ENCODE measurements at regions not wholly inside any gene's neighbourhood (a gene's known extent, or its start where the extent isn't known, plus 50 kb on each side); places are given as distances from the start of the nearest gene placed in this dataset.

DNA sequence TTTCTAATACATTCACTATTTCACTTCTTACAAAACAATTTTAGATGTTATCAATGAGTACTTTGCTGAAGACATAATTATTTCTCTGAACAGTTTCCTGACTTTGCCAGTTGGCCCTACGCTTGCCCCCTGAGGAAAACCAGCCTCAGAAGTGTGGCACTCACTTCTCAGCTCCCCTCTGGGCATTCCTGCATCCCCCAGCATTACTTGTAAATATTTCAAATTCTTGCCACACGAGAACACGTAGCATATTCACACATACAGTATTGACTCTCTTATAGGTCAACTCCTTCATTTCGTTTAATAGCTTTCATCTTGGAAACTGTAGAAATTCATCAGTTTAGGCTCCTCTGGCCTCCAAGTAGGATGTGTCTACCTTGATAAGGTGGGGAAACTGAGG, 65.2 kb downstream of the OTX2 start:
- DNase-seq (ENCODE audit: low read depth, low spot score), result peak; percentile 4

DNA sequence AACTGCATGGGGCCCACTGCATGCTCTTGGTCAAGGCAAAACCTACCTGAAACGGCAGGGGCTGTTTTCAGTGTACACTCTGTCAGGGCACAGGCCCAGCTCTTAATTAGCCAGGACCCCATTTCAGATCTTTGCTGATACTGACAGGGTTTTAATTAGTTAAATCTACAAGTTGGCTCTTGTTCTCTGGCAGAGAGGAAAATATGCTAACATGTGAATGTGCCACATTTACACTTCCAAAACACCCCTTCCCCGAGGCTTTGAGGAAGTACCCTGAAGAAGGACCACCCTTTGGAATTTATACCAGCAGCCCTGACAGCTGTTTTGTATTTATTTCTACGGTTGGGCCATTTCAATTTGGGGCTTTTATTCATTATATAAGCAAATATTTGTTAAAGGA, 66.3 kb downstream of the OTX2 start:
- DNase-seq (ENCODE audit: low read depth, low spot score), result no peak

DNA sequence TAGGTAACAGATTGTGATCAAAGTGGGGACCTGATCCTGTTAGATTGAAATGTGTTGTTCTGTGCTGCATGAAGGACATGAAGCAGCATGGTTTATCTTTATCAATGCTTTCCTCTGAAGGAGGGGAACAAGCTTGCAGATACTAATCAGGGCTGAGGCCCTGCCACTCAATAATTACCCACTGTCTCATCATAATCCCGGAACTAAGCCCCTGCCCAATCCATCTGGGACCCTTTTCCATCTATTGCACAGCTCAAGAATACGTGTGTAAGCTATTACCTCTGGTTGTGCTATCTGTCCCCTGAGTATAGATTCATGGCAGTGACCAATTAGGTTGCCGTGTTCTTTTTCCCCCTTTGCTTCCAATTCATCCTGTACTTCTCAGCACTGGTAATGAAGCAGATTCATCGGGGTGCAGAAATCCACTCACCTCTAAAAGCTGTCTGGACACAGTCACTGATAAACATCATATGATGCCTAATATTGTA, 67.8 kb downstream of the OTX2 start:
- DNase-seq (ENCODE audit: low read depth, low spot score), result no peak

DNA sequence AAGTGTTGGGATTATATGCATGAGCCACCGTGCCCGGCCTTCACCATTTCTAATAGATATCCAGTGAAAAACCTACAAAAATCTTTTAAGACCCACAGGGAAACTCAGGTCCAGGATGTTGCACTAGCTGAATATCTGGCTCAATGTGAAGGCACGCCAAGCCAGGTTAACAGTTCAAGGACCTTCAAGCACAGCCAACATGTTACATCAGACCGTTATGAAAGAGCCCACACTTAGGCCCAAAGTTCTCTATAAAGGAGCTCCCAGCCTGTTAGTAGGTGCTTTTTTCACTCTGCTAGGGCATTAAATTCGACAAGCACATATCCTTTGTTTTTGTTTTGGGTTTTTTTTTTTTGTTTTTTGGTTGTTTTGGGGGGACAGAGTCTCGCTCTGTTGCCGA, 69.0 kb downstream of the OTX2 start:
- DNase-seq (ENCODE audit: low read depth, low spot score), result no peak

DNA sequence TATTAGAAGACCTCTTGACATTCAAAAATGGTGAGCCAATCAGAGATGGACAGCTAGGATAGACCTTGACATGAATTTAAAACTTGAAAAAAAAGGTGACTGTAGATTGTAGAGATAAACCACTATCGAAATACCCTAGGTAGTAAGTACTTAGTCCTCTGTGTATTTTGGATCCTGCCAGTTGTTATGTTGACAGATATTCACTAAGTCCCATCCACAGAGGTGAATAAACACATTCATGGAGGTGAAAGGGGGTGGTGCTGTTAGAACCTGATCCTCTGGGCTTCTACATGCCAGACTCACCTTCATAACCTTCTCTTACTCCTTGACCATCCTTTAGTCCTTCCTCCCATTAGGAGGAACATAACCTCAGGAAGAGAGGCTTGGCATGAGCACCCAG, 72.3 kb downstream of the OTX2 start:
- no peak for DNase-seq (ENCODE audit: low read depth, low spot score)

DNA sequence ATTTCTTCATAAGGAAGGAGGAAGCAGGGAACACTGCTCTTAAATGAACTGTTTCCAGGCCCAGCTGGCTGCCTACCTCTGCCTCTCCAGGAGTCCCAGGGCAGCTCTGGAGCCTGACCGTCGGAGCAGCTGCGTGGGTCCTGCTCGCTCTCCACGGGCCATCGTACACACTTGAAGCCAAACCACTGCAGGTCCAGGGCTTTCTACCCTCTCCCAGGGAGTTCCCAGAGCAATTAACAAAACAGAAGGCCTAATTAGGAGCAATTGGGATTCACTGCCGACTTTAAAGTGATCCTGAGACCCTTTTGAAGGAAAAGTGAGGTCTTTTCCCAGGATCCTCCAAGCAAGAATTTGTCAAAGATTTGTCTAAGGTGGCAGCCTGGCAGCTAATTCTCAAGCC, 76.9 kb downstream of the OTX2 start:
- DNase-seq (ENCODE audit: low read depth, low spot score), result peak; percentile 71

DNA sequence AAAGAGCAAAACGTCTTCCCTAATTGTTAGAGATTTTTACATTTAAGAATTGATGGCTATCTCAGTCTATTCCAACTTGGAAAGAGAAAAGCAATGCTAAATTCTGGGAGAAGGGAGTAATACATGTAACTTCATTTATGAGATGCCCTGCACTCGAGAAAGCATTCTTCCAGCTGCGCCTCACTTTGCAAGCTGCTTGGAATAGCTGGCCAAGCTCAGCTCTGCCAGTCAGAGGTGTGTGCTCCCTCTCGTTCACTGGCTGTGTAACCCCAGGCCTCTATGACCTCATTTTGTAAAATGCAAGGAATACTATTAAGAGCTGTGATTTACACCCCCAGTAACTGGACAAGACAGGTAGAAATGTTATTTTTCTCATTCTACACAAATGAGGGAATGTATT, 79.1 kb downstream of the OTX2 start:
- DNase-seq (ENCODE audit: low read depth, low spot score), result no peak

DNA sequence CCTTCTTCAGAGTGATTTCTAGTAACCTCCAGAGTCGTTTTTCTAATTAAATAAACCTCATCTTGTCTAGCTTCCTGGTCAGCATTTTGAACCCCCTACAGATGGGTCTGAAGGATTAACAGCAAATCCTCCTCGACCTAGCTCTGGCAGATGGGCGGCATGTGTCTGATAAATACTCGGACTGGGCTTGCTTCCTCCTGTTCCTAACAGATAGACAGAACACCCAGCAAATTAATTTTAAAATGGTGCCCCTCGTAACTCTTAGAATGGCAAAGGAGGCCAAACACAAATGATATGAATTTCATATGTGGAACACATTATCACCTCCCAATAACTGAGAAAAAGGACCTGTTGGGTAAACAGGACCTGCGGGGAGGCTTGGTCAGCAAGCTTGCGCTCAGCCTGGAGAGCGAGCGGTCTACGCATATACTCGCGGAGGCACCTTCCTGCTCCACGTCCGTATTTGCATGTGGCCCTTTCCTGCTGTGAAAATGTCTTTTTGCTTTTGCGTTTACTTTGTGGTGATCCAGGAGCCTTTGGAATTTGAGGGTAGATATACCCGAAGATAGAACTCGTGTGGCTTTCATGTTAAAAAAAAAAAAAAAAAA, 79.6 kb downstream of the OTX2 start:
- peak; percentile 37 for DNase-seq (ENCODE audit: low read depth, low spot score)

DNA sequence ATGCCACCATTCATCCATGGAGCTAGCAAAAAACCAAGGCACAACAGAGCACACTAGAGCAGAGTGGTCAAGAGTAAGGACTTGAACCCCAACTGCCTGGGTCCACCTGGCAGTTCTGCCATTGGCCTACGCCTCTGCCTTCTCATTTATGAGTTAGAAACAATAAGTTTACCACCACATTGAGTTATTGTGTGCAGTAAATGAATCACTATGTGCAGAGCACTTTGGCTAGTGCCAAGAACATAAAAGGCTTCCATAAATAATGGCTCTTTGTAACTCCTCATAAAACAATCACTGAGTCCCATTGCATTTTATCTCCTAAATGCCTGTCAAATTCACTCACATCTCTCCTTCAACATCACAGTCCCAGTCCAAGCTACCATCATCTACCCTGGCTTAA, 86.3 kb downstream of the OTX2 start:
- DNase-seq (ENCODE audit: low read depth, low spot score), result no peak

DNA sequence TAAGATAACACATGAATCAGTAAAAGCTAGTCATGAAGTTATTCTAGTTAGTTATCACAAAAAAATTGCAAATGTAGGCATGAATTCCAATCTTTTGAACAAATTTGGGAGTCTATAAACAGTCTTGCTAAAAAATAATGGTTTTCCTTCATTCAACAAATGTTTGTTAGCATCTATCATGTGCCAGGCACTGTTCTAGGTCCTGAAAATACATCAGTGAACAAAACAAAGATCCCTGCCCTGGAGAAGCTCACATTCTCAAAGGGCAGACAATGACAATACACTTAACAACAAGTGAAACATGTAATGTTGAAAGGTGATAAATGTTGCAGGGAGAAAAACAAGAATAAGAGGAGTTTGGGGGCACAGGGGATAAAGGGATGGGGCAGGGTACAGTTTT, 86.9 kb downstream of the OTX2 start:
- no peak for DNase-seq (ENCODE audit: low read depth, low spot score)

DNA sequence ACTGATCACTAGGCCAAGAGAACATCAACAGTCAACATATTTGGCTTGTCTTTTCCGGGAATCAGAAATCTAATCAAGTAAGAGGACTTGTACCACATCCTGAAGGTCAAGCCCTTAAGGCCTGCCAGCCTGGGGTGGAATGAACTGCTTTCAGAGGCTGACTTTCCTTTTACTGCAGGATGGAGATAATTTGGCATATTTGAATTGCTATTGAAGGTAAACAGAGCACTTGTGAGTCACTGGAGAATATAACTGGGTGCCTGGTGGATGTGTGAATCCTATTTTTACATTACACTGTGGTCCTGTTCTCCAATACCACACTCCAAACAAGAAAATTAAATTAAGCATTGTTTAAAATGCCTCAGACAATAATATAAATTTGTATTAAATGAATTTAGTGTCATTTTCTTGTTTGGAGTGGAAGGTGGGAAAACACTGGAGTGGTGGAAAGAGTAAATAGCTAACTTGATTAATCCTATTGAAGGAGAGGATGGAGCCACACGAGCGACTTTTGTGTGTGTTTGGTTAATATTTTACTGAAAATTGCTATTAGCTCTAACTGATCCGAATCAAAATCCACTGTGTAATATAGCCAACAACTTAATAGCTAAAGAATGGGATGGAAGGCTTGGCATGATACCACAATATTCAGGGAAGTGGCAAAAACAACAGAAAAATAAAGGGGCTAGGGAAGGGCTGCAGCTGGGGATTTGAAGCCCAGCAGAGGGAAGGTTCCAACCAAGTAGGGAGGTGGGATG, 89.4 kb downstream of the OTX2 start:
- no peak for DNase-seq (ENCODE audit: low read depth, low spot score)

DNA sequence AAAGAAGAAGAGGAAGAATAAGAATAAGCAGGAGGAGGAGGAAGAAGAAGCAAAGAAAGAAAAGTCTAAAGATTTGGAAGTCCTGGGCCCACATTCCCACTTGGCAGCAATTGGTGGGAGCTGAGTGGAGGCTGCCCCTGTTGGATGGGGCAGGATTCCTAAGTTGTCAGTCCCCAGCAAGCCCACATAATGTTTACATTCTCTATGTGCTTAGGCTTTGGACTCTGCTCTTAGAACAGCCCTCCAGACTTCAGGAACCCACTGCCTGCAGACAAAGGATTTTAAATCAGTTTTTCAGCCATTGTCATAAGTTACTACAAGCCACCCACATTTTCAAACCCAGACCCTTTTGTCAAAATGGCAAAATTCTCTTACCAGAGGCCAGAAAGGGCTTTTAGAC, 92.0 kb downstream of the OTX2 start:
- DNase-seq (ENCODE audit: low read depth, low spot score), result no peak

DNA sequence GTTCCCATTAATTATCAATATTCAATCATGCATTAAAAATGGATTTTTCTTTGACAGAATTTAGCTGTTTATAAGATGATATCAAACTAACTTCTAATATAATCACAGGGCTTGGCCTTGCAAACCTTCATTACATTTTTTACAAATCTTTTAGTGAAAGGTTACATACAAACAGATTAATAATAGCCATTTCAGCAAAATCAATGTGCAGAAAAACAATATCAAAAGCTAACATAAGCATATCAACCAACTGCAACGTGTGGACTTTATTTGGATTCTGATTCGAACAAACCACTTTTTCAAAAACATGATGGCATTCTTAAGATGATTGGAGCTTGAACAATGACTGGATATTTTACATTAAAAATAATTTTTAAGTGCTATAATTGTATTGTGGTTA, 93.6 kb downstream of the OTX2 start:
- DNase-seq (ENCODE audit: low read depth, low spot score), result no peak

DNA sequence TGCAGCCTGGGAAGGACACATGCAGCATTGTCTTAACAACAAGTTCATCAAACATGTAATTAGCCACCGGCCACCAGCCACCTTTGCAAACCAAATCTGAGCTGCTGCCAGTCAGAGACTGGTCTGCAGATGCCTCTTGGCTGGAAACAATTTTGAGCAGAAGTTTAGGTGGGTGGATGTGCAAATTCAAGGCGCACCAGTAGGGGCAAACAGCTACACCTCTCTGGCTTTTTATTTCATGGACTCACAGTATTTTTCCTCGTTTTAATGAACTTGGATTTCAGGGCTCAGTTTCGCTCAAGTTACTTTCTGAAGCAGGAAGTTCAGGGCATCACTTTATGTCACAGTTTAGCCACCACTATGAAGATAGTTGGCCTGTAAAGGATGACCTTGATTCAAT, 94.3 kb downstream of the OTX2 start:
- DNase-seq (ENCODE audit: low read depth, low spot score), result no peak

DNA sequence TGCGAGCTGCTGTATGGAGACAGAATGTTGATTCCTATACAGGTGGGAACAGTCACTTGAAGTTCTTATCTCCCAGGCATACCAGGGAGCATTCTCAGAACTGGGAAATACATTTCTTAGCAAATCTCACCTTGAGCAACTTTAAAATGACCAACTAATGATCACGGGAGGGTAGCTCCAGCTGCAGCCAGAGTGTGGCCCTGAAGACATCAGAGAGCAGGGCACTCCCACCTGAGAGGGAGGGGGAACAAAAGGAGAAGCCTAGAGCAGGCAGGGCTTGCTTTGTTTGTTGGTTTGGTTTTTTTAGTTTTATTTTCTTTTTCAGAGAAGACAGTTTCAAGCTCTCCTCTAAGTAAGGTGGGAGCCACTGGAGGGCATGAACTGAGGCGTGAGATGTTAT, 101.1 kb downstream of the OTX2 start:
- no peak for DNase-seq (ENCODE audit: low read depth, low spot score)

DNA sequence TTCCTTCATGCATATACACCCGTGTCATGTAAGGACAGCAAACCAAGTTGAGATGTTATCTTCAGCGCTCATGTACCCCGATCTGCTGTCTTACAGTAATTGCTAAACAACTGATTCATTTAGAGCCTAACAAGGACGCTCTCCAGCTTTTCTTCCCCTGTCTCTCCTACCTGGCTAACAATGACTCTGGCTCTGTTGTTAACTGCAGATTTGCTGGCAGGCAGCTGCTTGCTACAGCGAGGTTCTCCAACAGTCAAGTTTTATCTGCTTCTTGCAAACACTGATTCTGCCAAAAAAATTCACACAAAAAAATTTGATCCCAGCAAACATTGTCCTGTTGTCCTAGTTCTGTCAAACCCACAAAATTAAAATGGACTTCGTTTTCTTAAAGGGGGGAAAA, 101.6 kb downstream of the OTX2 start:
- no peak for DNase-seq (ENCODE audit: low read depth, low spot score)

DNA sequence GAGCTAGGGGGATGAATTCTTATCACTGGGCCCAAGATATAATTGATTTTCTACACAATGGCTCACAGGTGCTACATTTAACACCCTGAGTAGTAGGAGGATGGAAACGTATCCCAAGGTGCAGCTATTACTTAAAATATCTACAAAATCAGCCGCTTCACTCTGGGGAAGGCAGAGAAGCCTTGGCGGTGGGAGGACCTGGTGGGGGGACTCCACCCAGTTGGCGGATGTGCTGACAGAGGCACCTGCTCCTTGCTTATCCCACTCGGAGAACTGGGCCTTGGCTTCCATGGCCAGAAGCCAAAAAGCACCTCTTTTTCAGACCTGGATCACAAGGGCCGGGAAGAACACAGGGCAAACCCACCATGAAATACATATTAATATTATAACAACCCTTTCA, 106.3 kb downstream of the OTX2 start:
- no peak for DNase-seq (ENCODE audit: low read depth, low spot score)

DNA sequence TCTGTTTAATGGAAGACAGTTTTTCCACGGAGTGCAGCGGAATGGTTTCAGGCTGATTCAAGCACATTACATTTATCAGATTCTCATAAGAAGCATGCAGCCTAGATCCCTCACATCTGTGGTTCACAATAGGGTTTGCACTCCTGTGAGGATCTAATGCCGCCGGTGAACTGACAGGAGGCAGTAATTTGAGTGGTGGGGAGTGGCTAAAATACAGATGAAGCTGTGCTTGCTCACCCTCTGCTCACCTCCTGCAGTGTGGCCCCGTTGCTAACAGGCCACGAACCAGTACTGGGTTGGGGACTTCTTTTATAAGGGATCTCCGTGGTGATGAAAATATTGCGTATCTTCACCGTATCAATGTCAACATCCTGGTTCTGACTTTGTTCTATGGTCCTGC, 107.8 kb downstream of the OTX2 start:
- DNase-seq (ENCODE audit: low read depth, low spot score), result no peak

Data from ELF-1 (cell line).